ENCODE measurements at regions not wholly inside any gene's neighbourhood (a gene's known extent, or its start where the extent isn't known, plus 50 kb on each side); places are given as distances from the start of the nearest gene placed in this dataset.

- TF ChIP-seq CSDC2 (CRISPR knock-in tag; IDR thresholded peaks at IDR 0.05) (no peak), POU6F1 (CRISPR knock-in tag; IDR thresholded peaks at IDR 0.05; ENCODE audit: borderline replicate concordance, low read depth) (no peak), TCF4 (CRISPR knock-in tag; IDR thresholded peaks at IDR 0.05; ENCODE audit: borderline replicate concordance) (no peak), RARB (CRISPR knock-in tag; IDR thresholded peaks at IDR 0.05) (no peak), BACH2 (CRISPR knock-in tag; IDR thresholded peaks at IDR 0.05; ENCODE audit: borderline replicate concordance) (no peak), CSRNP3 (CRISPR knock-in tag; IDR thresholded peaks at IDR 0.05) (no peak), ZFP30 (CRISPR knock-in tag; IDR thresholded peaks at IDR 0.05) (no peak), PATZ1 (CRISPR knock-in tag; IDR thresholded peaks at IDR 0.05; ENCODE audit: borderline replicate concordance) (no peak), GLIS3 (CRISPR knock-in tag; IDR thresholded peaks at IDR 0.05) (no peak), ZFP3 (CRISPR knock-in tag; IDR thresholded peaks at IDR 0.05) (no peak), ZNF70 (CRISPR knock-in tag; IDR thresholded peaks at IDR 0.05) (no peak), TOX (CRISPR knock-in tag; IDR thresholded peaks at IDR 0.05; ENCODE audit: borderline replicate concordance) (no peak), ARNTL (CRISPR knock-in tag; IDR thresholded peaks at IDR 0.05; ENCODE audit: borderline replicate concordance, low read depth) (no peak), SNAI2 (CRISPR knock-in tag; IDR thresholded peaks at IDR 0.05) (no peak)
- ATAC-seq, result no peak
Measured at GRCh38 chr1:34518146-34518699, 236.6 kb upstream of the GJB5 start.

- no peak for ATAC-seq
Measured at GRCh38 chr1:34520111-34520510, 234.7 kb upstream of the GJB5 start.

More at GRCh38 chr1:34520111-34520510, 234.7 kb upstream of the GJB5 start:
- TF ChIP-seq POU6F1 (CRISPR knock-in tag; IDR thresholded peaks at IDR 0.05; ENCODE audit: borderline replicate concordance, low read depth), result no peak
- no peak for TF ChIP-seq ESRRG (CRISPR knock-in tag; IDR thresholded peaks at IDR 0.05)
- no peak for TF ChIP-seq RARB (CRISPR knock-in tag; IDR thresholded peaks at IDR 0.05)
- TF ChIP-seq ZNF70 (CRISPR knock-in tag; IDR thresholded peaks at IDR 0.05), result no peak
- TF ChIP-seq GLIS3 (CRISPR knock-in tag; IDR thresholded peaks at IDR 0.05), result no peak
- no peak for TF ChIP-seq SNAI2 (CRISPR knock-in tag; IDR thresholded peaks at IDR 0.05)
- TF ChIP-seq BACH2 (CRISPR knock-in tag; IDR thresholded peaks at IDR 0.05; ENCODE audit: borderline replicate concordance), result no peak
- no peak for TF ChIP-seq PATZ1 (CRISPR knock-in tag; IDR thresholded peaks at IDR 0.05; ENCODE audit: borderline replicate concordance)
- no peak for TF ChIP-seq TOX (CRISPR knock-in tag; IDR thresholded peaks at IDR 0.05; ENCODE audit: borderline replicate concordance)
- TF ChIP-seq ZNF565 (CRISPR knock-in tag; conservative IDR thresholded peaks at IDR 0.05; ENCODE audit: low read depth), result no peak
- TF ChIP-seq TSHZ2 (CRISPR knock-in tag; IDR thresholded peaks at IDR 0.05), result no peak
- no peak for TF ChIP-seq ZNF8 (CRISPR knock-in tag; IDR thresholded peaks at IDR 0.05)
- TF ChIP-seq ISL1 (CRISPR knock-in tag; IDR thresholded peaks at IDR 0.05), result no peak
- TF ChIP-seq ZFP30 (CRISPR knock-in tag; IDR thresholded peaks at IDR 0.05), result no peak
- no peak for TF ChIP-seq CREB5 (CRISPR knock-in tag; IDR thresholded peaks at IDR 0.05; ENCODE audit: low read depth)
- no peak for TF ChIP-seq ZFP3 (CRISPR knock-in tag; IDR thresholded peaks at IDR 0.05)
